HG02938 (cell line): ENCODE measurements at regions not wholly inside any gene's neighbourhood (a gene's known extent, or its start where the extent isn't known, plus 50 kb on each side); places are given as distances from the start of the nearest gene placed in this dataset.
"Not testable (repeated sequence)": the region's sequence is repeated elsewhere in the genome, so short reads cannot be mapped to it uniquely, and the experiment has no call there.

Source experiments
- ATAC-seq: cut with Tn5 transposase; IDR thresholded peaks from one replicate; pipeline ENCODE4 v1.9.1; 2021; ENCODE audit warnings: mild to moderate bottlenecking, moderate library complexity; ENCODE audit not compliant: unreplicated experiment

GRCh38 chr12:46574847-46575246 lies 202.3 kb upstream of the SLC38A2 start:
- ATAC-seq = no peak

GRCh38 chr12:46573347-46573658 lies 200.7 kb upstream of the SLC38A2 start:
- ATAC-seq = no peak

- ATAC-seq = no peak
Observed at GRCh38 chr12:46572644-46573346, 200.2 kb upstream of the SLC38A2 start.

- ATAC-seq = no peak
Observed at GRCh38 chr12:46571608-46572007, 199.0 kb upstream of the SLC38A2 start.

GRCh38 chr12:46569826-46570439 lies 197.4 kb upstream of the SLC38A2 start:
- ATAC-seq = no peak

- no peak for ATAC-seq
Observed at GRCh38 chr12:46567667-46568066, 195.1 kb upstream of the SLC38A2 start.

GRCh38 chr12:46562625-46563225 lies 190.2 kb upstream of the SLC38A2 start:
- no peak for ATAC-seq

GRCh38 chr12:46561769-46562624 lies 189.4 kb upstream of the SLC38A2 start:
- ATAC-seq = not testable (repeated sequence)

GRCh38 chr12:46560874-46561273 lies 188.3 kb upstream of the SLC38A2 start:
- no peak for ATAC-seq

- ATAC-seq = no peak
Observed at GRCh38 chr12:46560089-46560488, 187.5 kb upstream of the SLC38A2 start.

- no peak for ATAC-seq
Observed at GRCh38 chr12:46559311-46559710, 186.7 kb upstream of the SLC38A2 start.

GRCh38 chr12:46558677-46559076 lies 186.1 kb upstream of the SLC38A2 start:
- ATAC-seq = no peak

- no peak for ATAC-seq
Observed at GRCh38 chr12:46557539-46558373, 185.2 kb upstream of the SLC38A2 start.

GRCh38 chr12:46556819-46557524 lies 184.4 kb upstream of the SLC38A2 start:
- no peak for ATAC-seq

- no peak for ATAC-seq
Observed at GRCh38 chr12:46556105-46556559, 183.6 kb upstream of the SLC38A2 start.

- no peak for ATAC-seq
Observed at GRCh38 chr12:46555406-46555852, 182.9 kb upstream of the SLC38A2 start.

GRCh38 chr12:46554460-46554859 lies 181.9 kb upstream of the SLC38A2 start:
- ATAC-seq = no peak

GRCh38 chr12:46553911-46554310 lies 181.3 kb upstream of the SLC38A2 start:
- no peak for ATAC-seq

GRCh38 chr12:46553266-46553665 lies 180.7 kb upstream of the SLC38A2 start:
- ATAC-seq = no peak
